HG03175 (cell line): ENCODE measurements at regions not wholly inside any gene's neighbourhood (a gene's known extent, or its start where the extent isn't known, plus 50 kb on each side); places are given as distances from the start of the nearest gene placed in this dataset.
"Not testable (repeated sequence)": the region's sequence is repeated elsewhere in the genome, so short reads cannot be mapped to it uniquely, and the experiment has no call there.

Experiments
- ATAC-seq: cut with Tn5 transposase; IDR thresholded peaks from one replicate; pipeline ENCODE4 v1.9.1; 2021; ENCODE audit warnings: mild to moderate bottlenecking, moderate library complexity; ENCODE audit not compliant: unreplicated experiment

DNA sequence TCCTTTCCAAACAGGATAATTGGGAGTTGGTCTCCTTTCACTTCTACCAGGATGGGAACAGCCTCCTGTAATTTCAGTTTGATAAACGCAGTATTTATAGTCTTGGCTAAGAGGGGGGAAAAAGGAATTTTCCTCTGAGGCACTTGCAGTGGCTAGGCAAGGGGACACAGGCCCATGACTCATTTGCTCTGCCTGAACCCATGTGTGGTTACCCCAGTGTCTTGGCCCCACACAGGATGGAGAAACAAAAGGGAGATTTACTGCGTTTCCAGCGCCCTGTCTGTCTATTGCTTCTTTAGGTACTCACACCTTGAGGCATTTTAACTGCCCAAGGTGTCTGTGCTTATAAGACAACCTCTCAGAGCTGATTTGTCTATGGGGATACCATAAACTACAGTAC is 74.8 kb upstream of the NEDD9 start:
- ATAC-seq, result no peak

DNA sequence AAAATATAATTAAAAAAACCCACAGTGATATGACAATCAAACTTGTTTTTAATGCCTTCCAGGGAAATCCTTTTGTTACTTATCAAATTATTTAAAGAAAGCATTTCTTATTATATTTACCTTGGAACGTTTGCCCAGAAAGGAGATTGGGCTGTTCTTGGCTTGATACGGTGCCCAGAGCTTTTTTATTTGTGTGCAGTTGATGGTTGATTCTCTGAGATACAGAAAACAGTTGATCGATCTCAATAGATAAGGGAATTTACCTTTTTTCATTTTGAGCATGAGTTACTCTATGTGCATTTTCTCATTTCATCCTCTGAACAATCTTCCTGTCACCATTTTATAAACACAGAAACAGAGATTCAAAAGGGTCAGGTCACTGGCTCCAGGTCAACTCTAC is 72.5 kb upstream of the NEDD9 start:
- no peak for ATAC-seq

- not testable (repeated sequence) for ATAC-seq
Measured at GRCh38 chr6:11299876-11300428, 67.5 kb upstream of the NEDD9 start.

GRCh38 chr6:11299421-11299784 is 66.9 kb upstream of the NEDD9 start:
- not testable (repeated sequence) for ATAC-seq

DNA sequence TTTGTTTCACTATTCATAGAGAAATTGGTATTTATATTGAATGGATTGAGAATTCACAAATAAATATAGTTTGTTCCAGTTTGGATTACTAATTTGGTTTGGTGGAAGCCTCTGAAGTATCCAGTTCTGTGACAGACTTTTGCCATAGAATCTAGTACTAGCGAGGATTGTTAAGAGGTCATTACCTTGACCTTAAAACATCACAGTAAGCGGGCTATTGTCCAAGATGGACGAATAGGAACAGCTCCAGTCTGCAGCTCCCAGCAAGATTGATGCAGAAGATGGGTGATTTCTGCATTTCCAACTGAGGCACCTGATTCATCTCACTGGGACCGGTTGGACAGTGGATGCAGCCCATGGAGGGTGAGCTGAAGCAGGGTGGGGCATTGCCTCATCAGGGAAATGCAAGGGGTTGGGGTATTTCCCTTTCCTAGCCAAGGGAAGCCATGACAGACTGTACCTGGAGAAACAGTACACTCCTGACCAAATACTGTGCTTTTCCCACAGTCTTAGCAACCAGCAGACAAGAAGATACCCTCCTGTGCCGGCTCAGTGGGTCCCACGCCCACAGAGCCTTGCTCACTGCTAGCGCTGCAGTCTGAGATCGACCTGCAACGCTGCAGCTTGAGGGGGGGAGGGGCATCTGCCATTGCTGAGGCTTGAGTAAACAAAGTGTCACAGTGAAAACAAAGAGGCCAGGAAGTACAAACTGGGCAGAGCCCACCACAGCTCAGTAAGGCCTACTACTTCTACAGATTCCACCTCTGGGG is 66.4 kb upstream of the NEDD9 start:
- ATAC-seq, result no peak

- no peak for ATAC-seq
Measured at GRCh38 chr6:11297376-11297729, 64.9 kb upstream of the NEDD9 start.

DNA sequence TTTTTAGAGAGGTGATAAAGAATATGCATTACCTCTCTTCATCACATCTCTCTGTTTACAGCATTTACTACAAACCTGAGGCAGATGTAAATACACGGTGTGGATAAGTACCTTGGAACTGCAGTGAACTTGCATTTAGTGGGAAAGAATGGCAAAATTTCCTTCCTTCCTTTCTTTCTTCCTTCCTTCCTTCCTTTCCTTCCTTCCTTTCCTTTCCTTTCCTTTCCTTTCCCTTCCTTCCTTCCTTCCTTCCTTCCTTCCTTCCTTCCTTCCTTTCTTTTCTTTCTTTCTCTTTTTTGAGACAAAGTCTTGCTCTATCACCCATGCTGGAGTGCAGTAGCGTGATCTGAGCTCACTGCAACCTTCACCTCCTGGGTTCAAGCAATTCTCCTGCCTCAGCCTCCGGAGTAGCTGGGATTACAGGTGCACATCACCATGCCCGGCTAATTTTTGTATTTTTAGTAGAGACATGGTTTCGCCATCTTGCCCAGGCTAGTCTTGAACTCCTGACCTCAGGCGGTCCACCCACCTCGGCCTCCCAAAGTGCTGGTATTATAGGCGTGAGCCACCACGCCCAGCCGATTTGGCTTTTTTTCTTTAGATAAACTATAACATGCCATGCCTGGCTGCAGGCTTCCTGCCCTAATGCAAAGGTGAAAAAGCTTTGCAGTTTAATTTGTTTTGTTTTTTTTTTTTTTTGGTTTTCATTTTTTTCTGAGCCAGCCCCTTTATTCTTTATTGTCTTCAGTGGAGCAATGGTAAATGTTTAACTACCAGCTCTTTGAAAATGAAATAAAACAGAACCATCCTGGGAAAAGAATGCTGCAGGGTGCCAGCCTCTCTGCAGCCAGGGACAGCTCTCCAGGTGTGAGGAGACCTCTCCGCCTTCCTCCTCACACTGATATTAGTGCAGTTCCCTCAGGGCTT is 64.2 kb upstream of the NEDD9 start:
- no peak for ATAC-seq

GRCh38 chr6:11295969-11296368 is 63.5 kb upstream of the NEDD9 start:
- ATAC-seq, result no peak

GRCh38 chr6:11294228-11294627 is 61.8 kb upstream of the NEDD9 start:
- ATAC-seq, result no peak

GRCh38 chr6:11292594-11293236 is 60.2 kb upstream of the NEDD9 start:
- no peak for ATAC-seq

DNA sequence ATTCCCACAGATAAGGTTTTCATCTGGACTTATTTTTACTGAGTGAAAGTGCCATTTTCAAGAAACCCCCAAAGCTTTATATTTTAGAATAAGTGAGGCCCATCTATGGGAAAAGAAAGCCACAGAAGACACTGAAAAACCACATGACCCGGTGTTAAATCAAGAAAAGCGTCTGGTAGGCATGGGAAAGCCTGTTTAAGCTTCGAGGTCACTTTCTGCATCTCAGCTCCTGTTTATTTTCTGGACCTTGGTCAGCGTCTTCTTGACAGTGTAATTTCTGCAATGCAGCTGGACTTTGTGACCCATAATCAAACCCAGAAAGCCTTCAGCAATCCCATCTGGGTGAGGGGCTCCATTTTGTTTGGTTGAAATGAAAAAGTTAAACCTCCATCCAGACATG is 59.6 kb upstream of the NEDD9 start:
- no peak for ATAC-seq

GRCh38 chr6:11291582-11291981 is 59.1 kb upstream of the NEDD9 start:
- ATAC-seq, result no peak

- no peak for ATAC-seq
Measured at GRCh38 chr6:11290027-11290426, 57.6 kb upstream of the NEDD9 start.

GRCh38 chr6:11288065-11288464 is 55.6 kb upstream of the NEDD9 start:
- no peak for ATAC-seq

DNA sequence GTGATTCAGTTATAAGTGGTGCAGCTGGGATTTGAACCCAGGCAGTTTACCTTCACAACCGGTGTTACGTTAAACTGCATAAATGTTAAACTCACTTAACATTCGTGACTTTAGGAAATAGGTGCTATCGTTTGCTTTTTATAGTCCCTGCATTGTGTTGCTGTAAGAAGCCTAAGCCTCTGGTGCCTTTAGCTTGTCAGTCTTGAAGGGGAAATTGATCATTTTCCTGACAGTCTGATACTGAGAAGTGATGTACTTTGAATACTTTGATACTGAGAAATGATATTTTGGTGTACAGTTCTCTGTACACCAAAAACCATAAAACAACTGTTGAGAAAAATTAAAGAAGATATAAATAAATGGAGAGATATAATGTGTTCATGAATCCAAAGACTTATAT is 52.5 kb upstream of the NEDD9 start:
- ATAC-seq, result no peak

DNA sequence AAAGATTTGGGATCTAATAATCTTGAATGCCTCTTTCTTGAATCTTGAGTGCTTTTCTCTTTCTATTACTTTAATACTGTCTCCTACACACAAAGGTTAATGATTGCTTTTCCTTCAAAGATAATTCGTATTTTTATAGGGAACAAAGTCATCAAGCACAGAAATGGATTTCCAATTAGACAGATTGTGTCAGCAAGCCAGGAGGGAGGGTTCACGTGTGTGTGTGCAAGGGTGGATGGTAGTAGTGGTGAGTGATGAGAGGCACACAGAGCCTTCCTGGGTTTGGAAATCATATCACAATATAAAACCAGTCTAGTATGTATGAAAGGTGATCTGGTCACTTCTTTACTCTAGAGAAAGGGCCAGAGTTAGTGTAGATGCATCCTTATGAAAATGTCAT is 51.2 kb upstream of the NEDD9 start:
- no peak for ATAC-seq

DNA sequence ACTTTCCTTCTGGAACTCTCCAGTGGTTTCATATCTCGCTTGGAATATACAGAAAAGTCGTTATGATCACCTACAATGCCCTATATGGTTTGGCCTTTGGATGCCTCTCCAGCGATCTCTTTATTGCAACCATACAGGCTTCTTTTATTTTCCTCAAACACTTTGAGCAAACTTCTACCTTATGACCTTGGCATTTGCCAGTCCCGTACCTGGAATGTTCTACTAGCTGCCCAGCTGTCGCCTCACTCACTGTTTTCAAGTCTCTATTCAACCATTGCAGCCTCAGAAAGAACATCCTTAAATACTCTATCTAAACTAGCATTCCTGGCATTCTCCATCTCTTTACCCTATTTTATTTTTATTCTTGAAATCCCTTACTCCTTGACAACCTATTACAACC is 50.4 kb upstream of the NEDD9 start:
- no peak for ATAC-seq
